ENCODE measurements at regions not wholly inside any gene's neighbourhood (a gene's known extent, or its start where the extent isn't known, plus 50 kb on each side); places are given as distances from the start of the nearest gene placed in this dataset.

DNA sequence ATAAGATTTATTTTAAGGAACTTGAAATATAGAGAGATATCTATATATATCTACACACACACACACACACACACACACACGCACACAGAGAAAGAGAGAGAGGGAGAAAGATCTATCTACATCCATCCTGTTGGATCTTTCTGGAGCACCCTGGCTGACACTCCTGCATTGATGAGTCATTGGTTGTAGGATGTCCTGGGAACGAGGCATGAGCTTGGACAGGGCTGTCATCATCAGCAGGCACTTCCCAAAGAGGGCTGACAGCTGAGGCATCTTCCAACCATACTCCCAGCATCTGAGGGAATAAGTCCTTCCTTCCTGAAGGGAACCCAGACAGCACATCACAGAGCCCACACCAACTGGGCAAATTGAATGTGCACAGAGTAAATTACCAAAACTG lies 99.1 kb upstream of the ERG start:
- no peaks in the 10 kb centered on the region for H3K4me1 ChIP-seq (ENCODE audit: low read depth, poor library complexity, severe bottlenecking)

GRCh38 chr21:38598413-38598812 lies 100.1 kb upstream of the ERG start:
- Histone ChIP-seq H3K4me3 (IDR thresholded peaks at IDR 0.05; ENCODE audit: insufficient read depth, low read depth, low read length) (no peak overlapping the region), H3K79me2 (ENCODE audit: insufficient read depth, low read depth) (no peaks in the 10 kb centered on the region), H3K36me3 (ENCODE audit: insufficient read depth) (no peaks in the 10 kb centered on the region), H3K4me2 (no peak overlapping the region), H3K27ac (no peak overlapping the region), H4K20me1 (ENCODE audit: insufficient read depth) (no peaks in the 10 kb centered on the region), H3K9ac (no peak overlapping the region), H2AFZ (ENCODE audit: low read depth) (no peak overlapping the region), H3K4me1 (ENCODE audit: low read depth, poor library complexity, severe bottlenecking) (no peaks in the 10 kb centered on the region), H3K27me3 (ENCODE audit: insufficient read depth, low read depth) (no peaks in the 10 kb centered on the region)
- TF ChIP-seq, protein P1, sequence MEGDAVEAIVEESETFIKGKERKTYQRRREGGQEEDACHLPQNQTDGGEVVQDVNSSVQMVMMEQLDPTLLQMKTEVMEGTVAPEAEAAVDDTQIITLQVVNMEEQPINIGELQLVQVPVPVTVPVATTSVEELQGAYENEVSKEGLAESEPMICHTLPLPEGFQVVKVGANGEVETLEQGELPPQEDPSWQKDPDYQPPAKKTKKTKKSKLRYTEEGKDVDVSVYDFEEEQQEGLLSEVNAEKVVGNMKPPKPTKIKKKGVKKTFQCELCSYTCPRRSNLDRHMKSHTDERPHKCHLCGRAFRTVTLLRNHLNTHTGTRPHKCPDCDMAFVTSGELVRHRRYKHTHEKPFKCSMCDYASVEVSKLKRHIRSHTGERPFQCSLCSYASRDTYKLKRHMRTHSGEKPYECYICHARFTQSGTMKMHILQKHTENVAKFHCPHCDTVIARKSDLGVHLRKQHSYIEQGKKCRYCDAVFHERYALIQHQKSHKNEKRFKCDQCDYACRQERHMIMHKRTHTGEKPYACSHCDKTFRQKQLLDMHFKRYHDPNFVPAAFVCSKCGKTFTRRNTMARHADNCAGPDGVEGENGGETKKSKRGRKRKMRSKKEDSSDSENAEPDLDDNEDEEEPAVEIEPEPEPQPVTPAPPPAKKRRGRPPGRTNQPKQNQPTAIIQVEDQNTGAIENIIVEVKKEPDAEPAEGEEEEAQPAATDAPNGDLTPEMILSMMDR (conservative IDR thresholded peaks at IDR 0.05; ENCODE audit: low read depth, low read length), result no peak

More for the DNA sequence above, 99.1 kb upstream of the ERG start:
- no peaks in the 10 kb centered on the region for H3K36me3 ChIP-seq (ENCODE audit: insufficient read depth)
- no peak overlapping the region for H3K4me2 ChIP-seq
- H3K79me2 ChIP-seq (ENCODE audit: insufficient read depth, low read depth), result no peaks in the 10 kb centered on the region
- no peak overlapping the region for H3K4me3 ChIP-seq (IDR thresholded peaks at IDR 0.05; ENCODE audit: insufficient read depth, low read depth, low read length)
- no peaks in the 10 kb centered on the region for H3K27me3 ChIP-seq (ENCODE audit: insufficient read depth, low read depth)
- no peak overlapping the region for H3K9ac ChIP-seq
- no peak overlapping the region for H3K27ac ChIP-seq
- no peak overlapping the region for H2AFZ ChIP-seq (ENCODE audit: low read depth)
- no peaks in the 10 kb centered on the region for H4K20me1 ChIP-seq (ENCODE audit: insufficient read depth)
- TF ChIP-seq, protein P1 (conservative IDR thresholded peaks at IDR 0.05; ENCODE audit: low read depth, low read length), result no peak

GRCh38 chr21:38599381-38599975 lies 101.2 kb upstream of the ERG start:
- Histone ChIP-seq H3K36me3 (ENCODE audit: insufficient read depth) (no peaks in the 10 kb centered on the region), H3K27ac (no peak overlapping the region), H3K4me1 (ENCODE audit: low read depth, poor library complexity, severe bottlenecking) (no peaks in the 10 kb centered on the region), H3K79me2 (ENCODE audit: insufficient read depth, low read depth) (no peaks in the 10 kb centered on the region), H3K4me3 (IDR thresholded peaks at IDR 0.05; ENCODE audit: insufficient read depth, low read depth, low read length) (no peak overlapping the region), H4K20me1 (ENCODE audit: insufficient read depth) (no peaks in the 10 kb centered on the region), H2AFZ (ENCODE audit: low read depth) (no peak overlapping the region), H3K9ac (no peak overlapping the region), H3K27me3 (ENCODE audit: insufficient read depth, low read depth) (no peaks in the 10 kb centered on the region), H3K4me2 (no peak overlapping the region)
- TF ChIP-seq, protein P1 (conservative IDR thresholded peaks at IDR 0.05; ENCODE audit: low read depth, low read length), result no peak

GRCh38 chr21:38600106-38600505 lies 101.8 kb upstream of the ERG start:
- no peak overlapping the region for H2AFZ ChIP-seq (ENCODE audit: low read depth)
- H3K4me1 ChIP-seq (ENCODE audit: low read depth, poor library complexity, severe bottlenecking), result no peaks in the 10 kb centered on the region
- H3K4me3 ChIP-seq (IDR thresholded peaks at IDR 0.05; ENCODE audit: insufficient read depth, low read depth, low read length), result no peak overlapping the region
- no peak overlapping the region for H3K27ac ChIP-seq
- TF ChIP-seq, protein P1 (conservative IDR thresholded peaks at IDR 0.05; ENCODE audit: low read depth, low read length), result no peak
- H3K4me2 ChIP-seq, result no peak overlapping the region
- no peaks in the 10 kb centered on the region for H3K36me3 ChIP-seq (ENCODE audit: insufficient read depth)
- no peaks in the 10 kb centered on the region for H4K20me1 ChIP-seq (ENCODE audit: insufficient read depth)
- no peaks in the 10 kb centered on the region for H3K79me2 ChIP-seq (ENCODE audit: insufficient read depth, low read depth)
- H3K27me3 ChIP-seq (ENCODE audit: insufficient read depth, low read depth), result no peaks in the 10 kb centered on the region
- no peak overlapping the region for H3K9ac ChIP-seq

Measured in KMS-11 (cell line).